Esophagus squamous epithelium (tissue), 4 donors: ENCODE measurements at regions not wholly inside any gene's neighbourhood (a gene's known extent, or its start where the extent isn't known, plus 50 kb on each side); places are given as distances from the start of the nearest gene placed in this dataset.

Source experiments
- CTCF ChIP-seq, 6 experiments: fragments of 450-650 bp in 4 of 6; fragments of 200-600 bp in 2 of 6; sonication (generic) in 2 of 6; IDR thresholded peaks; one replicate each; pipeline ENCODE4 v1.5.1; 2016 to 2019; ENCODE audit warnings: antibody characterized with exemption in 6 of 6, mild to moderate bottlenecking in 4 of 6, moderate library complexity in 4 of 6
- POLR2A ChIP-seq, 4 donors: fragments of 450-650 bp; IDR thresholded peaks; one replicate each; pipeline ENCODE4 v1.6.1; 2017; ENCODE audit warnings: antibody characterized with exemption in 4 of 4, mild to moderate bottlenecking in 4 of 4, moderate library complexity in 3 of 4

DNA sequence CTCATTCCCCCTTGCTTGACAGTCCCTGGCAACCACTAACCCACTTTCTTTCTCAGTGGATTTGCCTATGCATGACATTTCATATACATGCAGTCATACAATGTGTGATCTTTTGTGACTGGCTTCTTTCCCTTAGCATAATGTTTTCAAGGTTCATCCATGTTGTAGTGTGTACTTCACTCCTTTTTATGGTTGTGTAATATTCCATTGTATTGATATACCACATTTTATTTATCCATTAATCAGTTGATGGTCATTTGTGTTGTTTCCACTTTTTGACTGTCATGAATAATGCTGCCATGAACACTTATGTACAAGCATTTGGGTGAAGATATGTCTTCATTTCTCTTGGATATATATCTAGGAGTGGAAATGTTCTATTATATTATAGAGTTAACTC is 127.7 kb upstream of the GRIK3 start:
- TF ChIP-seq CTCF (IDR thresholded peaks at IDR 0.05): no peak
- no peak for TF ChIP-seq POLR2A (IDR thresholded peaks at IDR 0.05)
